ENCODE measurements at regions not wholly inside any gene's neighbourhood (a gene's known extent, or its start where the extent isn't known, plus 50 kb on each side); places are given as distances from the start of the nearest gene placed in this dataset.
"Not testable (repeated sequence)": the region's sequence is repeated elsewhere in the genome, so short reads cannot be mapped to it uniquely, and the experiment has no call there.

DNA sequence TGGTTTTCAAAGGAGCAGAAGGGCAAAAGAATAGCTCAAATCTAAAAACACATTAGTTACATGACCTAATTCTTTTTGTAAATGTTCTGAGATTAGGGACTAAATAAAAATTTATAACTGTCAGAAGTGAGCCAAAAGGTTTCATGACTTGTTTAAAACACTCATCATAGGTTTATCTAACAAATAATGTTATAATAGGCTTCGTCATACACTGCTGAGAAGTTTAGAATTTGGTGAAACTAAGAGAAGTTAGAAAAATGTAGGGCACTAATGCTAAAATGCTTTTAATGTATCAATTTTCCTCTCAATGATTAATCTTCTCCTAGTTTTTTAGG, 468.8 kb upstream of the CDIN1 start:
- no peaks in the 10 kb centered on the region for H3K27me3 ChIP-seq (replicated peaks; ENCODE audit: control insufficient read depth, insufficient read depth, low read length)
- H3K9me3 ChIP-seq (ENCODE audit: control insufficient read depth, low read length) = no peaks in the 10 kb centered on the region
- H3K4me1 ChIP-seq (ENCODE audit: control insufficient read depth, insufficient read depth, low read length) = peaks cover 26% of the 10 kb centered on the region
- no peak overlapping the region for H3K4me3 ChIP-seq (ENCODE audit: low read length)
- H3K9ac ChIP-seq (ENCODE audit: low read length) = no peak overlapping the region
- no peaks in the 10 kb centered on the region for H3K36me3 ChIP-seq (ENCODE audit: control insufficient read depth, insufficient read depth, low read length, severe bottlenecking)
- no peak for DNase-seq (ENCODE audit: low read depth)

DNA sequence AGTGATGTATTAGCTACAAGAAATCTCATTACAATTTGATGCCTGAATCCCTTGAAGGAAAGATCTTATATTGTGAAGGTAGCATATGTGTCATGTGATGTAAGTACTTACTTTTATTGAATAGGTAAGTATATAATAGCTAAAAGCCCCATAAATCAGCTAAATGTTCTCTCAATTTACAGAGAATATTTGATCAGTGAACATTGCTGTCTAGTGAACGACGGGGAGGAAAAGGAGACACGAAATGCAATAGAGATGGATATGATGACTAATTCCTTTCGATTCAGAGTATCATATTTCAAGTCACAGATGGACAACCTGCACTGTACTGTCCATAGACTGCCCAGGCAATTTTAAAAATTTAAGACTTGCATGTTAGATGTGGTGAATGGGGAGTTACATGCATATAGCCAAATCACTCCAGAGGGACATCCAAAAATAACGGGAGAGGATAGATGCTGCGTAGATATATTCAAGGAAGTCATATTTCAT, 462.1 kb upstream of the CDIN1 start:
- no peaks in the 10 kb centered on the region for H3K9me3 ChIP-seq (ENCODE audit: control insufficient read depth, low read length)
- no peak overlapping the region for H3K9ac ChIP-seq (ENCODE audit: low read length)
- no peaks in the 10 kb centered on the region for H3K36me3 ChIP-seq (ENCODE audit: control insufficient read depth, insufficient read depth, low read length, severe bottlenecking)
- no peak overlapping the region for H3K4me3 ChIP-seq (ENCODE audit: low read length)
- no peaks in the 10 kb centered on the region for H3K27me3 ChIP-seq (replicated peaks; ENCODE audit: control insufficient read depth, insufficient read depth, low read length)
- peaks cover 11% of the 10 kb centered on the region for H3K4me1 ChIP-seq (ENCODE audit: control insufficient read depth, insufficient read depth, low read length)
- DNase-seq (ENCODE audit: low read depth) = no peak

DNA sequence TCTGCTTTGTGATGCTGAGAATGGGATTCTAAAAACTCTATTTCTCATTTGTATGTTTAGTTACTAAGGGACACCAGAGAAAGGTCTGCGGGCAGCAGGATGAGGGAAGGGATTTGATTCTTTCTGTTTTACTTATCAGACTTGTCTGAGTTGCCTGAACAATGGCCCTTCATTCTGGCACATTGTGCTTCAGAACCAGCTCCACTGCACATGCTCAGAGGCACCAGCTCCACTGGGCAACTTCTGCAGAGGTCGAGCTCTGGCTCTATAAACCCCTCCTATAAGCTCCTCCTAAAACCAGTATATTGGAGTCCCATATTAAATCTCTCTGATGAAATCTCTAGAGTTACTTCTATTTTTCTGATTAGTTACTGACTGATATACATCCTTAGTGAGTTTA, 453.2 kb upstream of the CDIN1 start:
- H3K9me3 ChIP-seq (ENCODE audit: control insufficient read depth, low read length) = no peaks in the 10 kb centered on the region
- DNase-seq (ENCODE audit: low read depth) = no peak
- H3K4me1 ChIP-seq (ENCODE audit: control insufficient read depth, insufficient read depth, low read length) = no peaks in the 10 kb centered on the region
- H3K4me3 ChIP-seq (ENCODE audit: low read length) = no peak overlapping the region
- no peaks in the 10 kb centered on the region for H3K27me3 ChIP-seq (replicated peaks; ENCODE audit: control insufficient read depth, insufficient read depth, low read length)
- no peaks in the 10 kb centered on the region for H3K36me3 ChIP-seq (ENCODE audit: control insufficient read depth, insufficient read depth, low read length, severe bottlenecking)
- no peak overlapping the region for H3K9ac ChIP-seq (ENCODE audit: low read length)

DNA sequence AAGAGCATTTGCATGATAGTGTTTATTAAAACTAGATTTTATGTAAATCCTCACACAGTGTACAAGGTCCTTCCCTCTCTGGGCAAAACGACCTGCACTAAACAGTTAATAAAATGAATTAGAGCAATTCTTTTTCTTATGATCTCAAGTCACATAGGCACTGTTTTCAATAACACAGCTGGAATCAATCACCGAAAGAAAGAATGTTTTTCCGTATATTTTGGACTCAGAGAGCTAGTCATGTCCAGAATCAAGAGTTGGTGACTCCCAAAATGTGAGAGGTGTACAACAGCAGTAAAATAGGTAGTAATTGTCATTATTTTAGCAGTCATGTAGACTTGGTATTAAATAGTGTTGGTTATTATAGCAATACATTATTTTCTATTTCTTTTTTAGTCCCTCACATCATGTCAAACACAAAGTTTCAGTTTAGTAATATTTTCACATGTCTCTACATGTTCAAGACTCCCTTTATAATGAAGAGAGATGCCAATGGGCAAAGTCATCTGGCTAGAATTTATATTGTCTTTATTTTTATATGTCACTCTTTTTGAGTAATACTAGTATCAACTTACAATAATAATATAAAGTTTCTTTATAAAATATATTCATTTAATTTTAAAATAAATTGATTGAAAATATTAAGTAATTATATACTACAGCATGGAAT, 448.6 kb upstream of the CDIN1 start:
- Histone ChIP-seq H3K4me1 (ENCODE audit: control insufficient read depth, insufficient read depth, low read length) (no peaks in the 10 kb centered on the region), H3K9me3 (ENCODE audit: control insufficient read depth, low read length) (no peaks in the 10 kb centered on the region), H3K4me3 (ENCODE audit: low read length) (no peak overlapping the region), H3K36me3 (ENCODE audit: control insufficient read depth, insufficient read depth, low read length, severe bottlenecking) (no peaks in the 10 kb centered on the region), H3K9ac (ENCODE audit: low read length) (no peak overlapping the region), H3K27me3 (replicated peaks; ENCODE audit: control insufficient read depth, insufficient read depth, low read length) (no peaks in the 10 kb centered on the region)
- DNase-seq (ENCODE audit: low read depth) = peak; percentile 46

DNA sequence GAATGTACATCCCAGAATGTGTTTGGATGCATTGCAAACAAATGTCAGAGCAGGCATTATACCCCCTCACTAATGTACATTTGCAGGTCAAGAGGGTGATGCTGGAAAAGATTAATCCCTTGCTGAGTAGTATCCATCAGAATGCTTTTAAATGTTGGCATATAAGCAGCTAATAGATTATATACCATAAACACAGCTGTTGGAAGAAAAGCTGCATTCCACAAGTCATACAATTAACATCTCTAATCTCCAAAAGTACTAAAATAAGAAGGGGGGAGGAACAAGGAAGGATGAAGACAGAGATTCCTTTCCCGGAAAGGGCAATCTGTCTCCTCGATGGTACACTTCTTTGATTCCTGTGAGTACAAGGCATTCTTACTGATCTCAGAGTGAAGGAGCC, 445.7 kb upstream of the CDIN1 start:
- Histone ChIP-seq H3K27me3 (replicated peaks; ENCODE audit: control insufficient read depth, insufficient read depth, low read length) (no peaks in the 10 kb centered on the region), H3K36me3 (ENCODE audit: control insufficient read depth, insufficient read depth, low read length, severe bottlenecking) (no peaks in the 10 kb centered on the region), H3K9me3 (ENCODE audit: control insufficient read depth, low read length) (no peaks in the 10 kb centered on the region), H3K4me3 (ENCODE audit: low read length) (no peak overlapping the region), H3K9ac (ENCODE audit: low read length) (no peak overlapping the region), H3K4me1 (ENCODE audit: control insufficient read depth, insufficient read depth, low read length) (no peaks in the 10 kb centered on the region)
- DNase-seq (ENCODE audit: low read depth) = no peak

DNA sequence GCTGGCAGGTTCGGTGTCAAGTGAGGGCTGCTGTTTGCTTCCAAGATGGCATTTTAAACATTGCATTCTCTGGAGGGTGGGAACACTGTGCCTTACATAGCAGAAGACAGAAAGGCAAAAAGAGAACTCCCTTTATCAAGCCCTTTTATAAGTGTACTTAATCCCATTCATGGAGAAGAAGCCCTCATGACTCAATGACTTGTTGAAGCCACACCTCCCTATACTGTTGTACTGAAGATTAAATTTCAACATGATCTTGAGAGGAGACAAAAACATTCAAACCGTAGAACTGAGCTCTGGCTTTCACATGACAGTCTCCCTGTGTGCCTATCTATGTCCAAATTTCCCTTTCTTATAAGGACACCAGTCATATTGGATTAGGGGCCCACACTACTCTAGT, 443.4 kb upstream of the CDIN1 start:
- Histone ChIP-seq H3K9me3 (ENCODE audit: control insufficient read depth, low read length) (peaks cover 2% of the 10 kb centered on the region), H3K4me1 (ENCODE audit: control insufficient read depth, insufficient read depth, low read length) (no peaks in the 10 kb centered on the region), H3K9ac (ENCODE audit: low read length) (no peak overlapping the region), H3K27me3 (replicated peaks; ENCODE audit: control insufficient read depth, insufficient read depth, low read length) (no peaks in the 10 kb centered on the region), H3K4me3 (ENCODE audit: low read length) (no peak overlapping the region), H3K36me3 (ENCODE audit: control insufficient read depth, insufficient read depth, low read length, severe bottlenecking) (no peaks in the 10 kb centered on the region)
- no peak for DNase-seq (ENCODE audit: low read depth)

DNA sequence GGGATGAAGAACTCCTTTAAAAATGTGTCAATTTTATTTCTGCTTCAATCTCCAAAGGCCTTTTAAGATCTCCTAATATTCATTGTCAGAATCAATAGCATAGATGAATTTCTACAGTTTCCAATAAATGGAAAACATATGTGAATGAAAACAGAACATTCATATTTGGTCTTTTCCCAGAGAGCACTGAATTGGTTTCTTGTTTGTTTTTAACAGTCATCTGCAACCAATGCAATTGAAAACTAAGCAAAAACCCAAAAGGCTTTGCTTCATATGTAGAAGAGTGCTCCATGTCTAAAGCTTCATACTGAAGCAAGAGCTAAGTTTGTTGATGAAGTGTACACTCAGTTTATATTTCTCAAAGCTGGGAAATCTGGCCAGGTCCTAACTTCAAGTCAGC, 426.5 kb upstream of the CDIN1 start:
- peaks cover 32% of the 10 kb centered on the region for H3K9me3 ChIP-seq (ENCODE audit: control insufficient read depth, low read length)
- no peaks in the 10 kb centered on the region for H3K36me3 ChIP-seq (ENCODE audit: control insufficient read depth, insufficient read depth, low read length, severe bottlenecking)
- no peaks in the 10 kb centered on the region for H3K27me3 ChIP-seq (replicated peaks; ENCODE audit: control insufficient read depth, insufficient read depth, low read length)
- peak; percentile 41 for DNase-seq (ENCODE audit: low read depth)
- H3K9ac ChIP-seq (ENCODE audit: low read length) = no peak overlapping the region
- peaks cover 15% of the 10 kb centered on the region for H3K4me1 ChIP-seq (ENCODE audit: control insufficient read depth, insufficient read depth, low read length)
- no peak overlapping the region for H3K4me3 ChIP-seq (ENCODE audit: low read length)

DNA sequence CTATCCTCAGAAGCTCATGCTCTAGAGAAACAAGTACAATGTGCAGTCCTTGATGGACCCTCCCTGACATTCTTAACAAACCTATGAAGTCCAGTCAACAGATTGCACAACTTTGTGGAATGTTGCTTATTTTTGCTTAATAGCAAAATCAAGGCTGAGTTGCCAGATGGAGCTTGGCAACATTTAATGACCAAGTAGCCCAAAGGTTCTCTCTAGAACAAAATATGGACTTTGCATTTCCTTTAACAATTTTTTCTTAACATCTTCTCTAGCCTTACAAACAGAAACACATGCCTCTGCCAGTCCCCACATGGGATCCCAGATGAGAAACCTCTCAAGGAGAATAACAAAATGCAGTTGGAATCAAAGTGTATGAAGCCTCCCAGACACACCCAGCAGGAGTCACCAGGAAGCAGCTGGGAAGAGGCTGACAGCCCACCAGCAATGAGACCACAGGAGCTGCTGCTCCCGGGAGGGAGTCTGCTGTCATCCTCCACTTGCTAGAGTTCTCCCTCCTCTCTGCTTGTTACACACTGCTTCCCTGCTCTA, 422.5 kb upstream of the CDIN1 start:
- Histone ChIP-seq H3K27me3 (replicated peaks; ENCODE audit: control insufficient read depth, insufficient read depth, low read length) (no peaks in the 10 kb centered on the region), H3K9ac (ENCODE audit: low read length) (peak overlapping the region; percentile 70), H3K4me3 (ENCODE audit: low read length) (peak overlapping the region; percentile 62), H3K36me3 (ENCODE audit: control insufficient read depth, insufficient read depth, low read length, severe bottlenecking) (no peaks in the 10 kb centered on the region), H3K9me3 (ENCODE audit: control insufficient read depth, low read length) (no peaks in the 10 kb centered on the region), H3K4me1 (ENCODE audit: control insufficient read depth, insufficient read depth, low read length) (peaks cover 24% of the 10 kb centered on the region)
- peak; percentile 79 for DNase-seq (ENCODE audit: low read depth)

DNA sequence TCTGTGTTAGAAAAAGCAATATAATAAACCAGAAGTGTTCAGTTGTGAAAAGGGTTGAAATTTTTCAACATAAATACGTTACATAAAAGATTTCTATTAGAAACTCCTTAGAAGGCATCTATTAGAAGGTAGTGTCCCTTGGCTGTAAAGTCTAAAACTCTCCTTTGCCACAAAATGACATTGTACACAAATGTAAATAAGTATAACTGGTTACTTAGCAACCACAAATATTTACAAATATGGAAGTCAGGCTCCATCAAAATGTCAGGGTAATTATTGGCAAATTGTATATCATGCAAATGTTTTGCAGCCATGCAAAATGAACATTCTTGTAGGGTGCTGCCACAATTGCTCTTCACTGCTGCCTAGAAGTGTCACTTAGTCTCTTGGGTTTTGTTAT, 419.1 kb upstream of the CDIN1 start:
- H3K4me1 ChIP-seq (ENCODE audit: control insufficient read depth, insufficient read depth, low read length) = peaks cover 30% of the 10 kb centered on the region
- no peaks in the 10 kb centered on the region for H3K9me3 ChIP-seq (ENCODE audit: control insufficient read depth, low read length)
- H3K9ac ChIP-seq (ENCODE audit: low read length) = no peak overlapping the region
- no peaks in the 10 kb centered on the region for H3K36me3 ChIP-seq (ENCODE audit: control insufficient read depth, insufficient read depth, low read length, severe bottlenecking)
- H3K27me3 ChIP-seq (replicated peaks; ENCODE audit: control insufficient read depth, insufficient read depth, low read length) = no peaks in the 10 kb centered on the region
- DNase-seq (ENCODE audit: low read depth) = no peak
- H3K4me3 ChIP-seq (ENCODE audit: low read length) = no peak overlapping the region

DNA sequence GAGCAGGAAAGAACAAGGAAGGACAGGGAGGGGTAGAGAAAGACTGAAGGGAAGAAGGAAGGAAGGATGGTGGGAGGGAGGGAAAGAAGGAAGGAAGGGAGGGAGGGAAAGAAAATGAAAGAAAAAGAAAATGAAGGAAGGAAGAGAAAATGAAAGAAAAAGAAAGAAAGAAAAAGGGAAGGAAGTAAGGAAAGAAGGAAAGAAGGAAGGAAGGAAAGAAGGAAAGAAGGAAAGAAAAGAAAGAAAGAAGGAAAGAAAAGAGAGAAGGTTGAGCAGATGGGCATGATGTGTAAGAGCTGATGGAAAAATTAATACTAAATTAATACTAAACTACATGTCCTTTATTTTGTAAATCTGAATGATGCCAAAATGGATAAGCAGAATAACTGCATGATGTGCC, 418.3 kb upstream of the CDIN1 start:
- no peak overlapping the region for H3K9ac ChIP-seq (ENCODE audit: low read length)
- H3K4me3 ChIP-seq (ENCODE audit: low read length) = peak overlapping the region; percentile 1
- no peaks in the 10 kb centered on the region for H3K9me3 ChIP-seq (ENCODE audit: control insufficient read depth, low read length)
- DNase-seq (ENCODE audit: low read depth) = no peak
- H3K36me3 ChIP-seq (ENCODE audit: control insufficient read depth, insufficient read depth, low read length, severe bottlenecking) = no peaks in the 10 kb centered on the region
- H3K27me3 ChIP-seq (replicated peaks; ENCODE audit: control insufficient read depth, insufficient read depth, low read length) = no peaks in the 10 kb centered on the region
- peaks cover 30% of the 10 kb centered on the region for H3K4me1 ChIP-seq (ENCODE audit: control insufficient read depth, insufficient read depth, low read length)

DNA sequence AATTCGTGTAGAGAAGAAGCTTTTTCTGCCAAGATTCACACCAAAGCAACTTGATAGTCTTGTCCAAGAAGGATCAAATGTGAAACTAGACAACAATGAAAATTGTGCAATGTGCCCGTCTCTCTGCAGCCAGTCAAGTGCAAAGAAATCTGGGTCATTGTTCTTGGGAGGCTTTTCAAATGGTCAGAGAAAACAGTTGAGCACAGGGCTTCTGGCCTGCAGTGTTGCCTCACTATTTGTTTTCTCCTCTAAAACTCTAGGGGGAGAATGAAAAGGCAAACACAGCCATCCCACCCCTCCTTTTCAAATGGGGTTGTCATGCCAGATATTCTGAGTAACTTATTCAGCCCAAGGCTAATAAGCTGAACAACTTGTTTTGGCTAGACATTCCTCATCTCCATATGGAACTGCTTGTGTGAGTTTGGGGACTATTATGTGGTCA, 417.6 kb upstream of the CDIN1 start:
- Histone ChIP-seq H3K36me3 (ENCODE audit: control insufficient read depth, insufficient read depth, low read length, severe bottlenecking) (no peaks in the 10 kb centered on the region), H3K9ac (ENCODE audit: low read length) (peak overlapping the region; percentile 26), H3K27me3 (replicated peaks; ENCODE audit: control insufficient read depth, insufficient read depth, low read length) (no peaks in the 10 kb centered on the region), H3K4me3 (ENCODE audit: low read length) (peak overlapping the region; percentile 1), H3K9me3 (ENCODE audit: control insufficient read depth, low read length) (no peaks in the 10 kb centered on the region), H3K4me1 (ENCODE audit: control insufficient read depth, insufficient read depth, low read length) (peaks cover 26% of the 10 kb centered on the region)
- DNase-seq (ENCODE audit: low read depth) = peak; percentile 94

DNA sequence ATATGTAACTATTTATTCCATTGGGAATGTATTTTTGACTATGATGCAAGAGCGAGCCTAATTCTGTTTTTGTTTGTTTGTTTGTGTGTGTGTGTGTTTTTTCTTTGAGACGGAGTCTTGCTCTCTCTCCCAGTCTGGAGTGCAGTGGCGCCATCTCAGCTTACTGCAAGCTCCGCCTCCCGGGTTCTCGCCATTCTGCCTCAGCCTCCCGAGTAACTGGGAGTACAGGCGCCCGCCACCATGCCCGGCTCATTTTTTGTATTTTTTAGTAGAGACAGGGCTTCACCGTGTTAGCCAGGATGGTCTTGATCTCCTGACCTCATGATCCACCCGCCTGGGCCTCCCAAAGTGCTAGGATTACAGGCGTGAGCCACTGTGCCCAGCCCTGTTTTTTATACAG, 415.4 kb upstream of the CDIN1 start:
- H3K4me1 ChIP-seq (ENCODE audit: control insufficient read depth, insufficient read depth, low read length) = peaks cover 14% of the 10 kb centered on the region
- not testable (repeated sequence) for DNase-seq (ENCODE audit: low read depth); H3K36me3 ChIP-seq (ENCODE audit: control insufficient read depth, insufficient read depth, low read length, severe bottlenecking); H3K27me3 ChIP-seq (replicated peaks; ENCODE audit: control insufficient read depth, insufficient read depth, low read length); H3K4me3 ChIP-seq (ENCODE audit: low read length); H3K9ac ChIP-seq (ENCODE audit: low read length); H3K9me3 ChIP-seq (ENCODE audit: control insufficient read depth, low read length)
